ENCODE measurements at regions not wholly inside any gene's neighbourhood (a gene's known extent, or its start where the extent isn't known, plus 50 kb on each side); places are given as distances from the start of the nearest gene placed in this dataset.

DNA sequence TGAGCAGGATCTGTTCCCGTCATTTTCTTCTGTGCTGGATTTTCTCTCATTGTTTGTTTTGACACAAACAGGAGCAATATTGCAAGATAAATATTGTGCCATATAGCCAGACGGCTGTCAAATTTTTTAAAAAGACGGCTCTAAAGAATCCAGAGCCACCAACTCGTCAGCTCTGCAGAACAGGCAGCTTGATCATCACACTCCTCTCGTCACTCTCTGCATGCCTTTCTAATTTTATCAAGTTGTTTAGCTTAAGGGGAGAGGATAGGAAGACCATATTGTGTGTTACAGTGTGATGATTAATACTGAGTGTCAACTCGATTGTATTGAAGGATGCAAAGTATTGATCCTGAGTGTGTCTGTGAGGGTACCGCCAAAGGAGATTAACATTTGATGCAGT lies 562.8 kb downstream of the GALC start:
- no peak for TF ChIP-seq CTCF (IDR thresholded peaks at IDR 0.05; ENCODE audit: low read depth, low read length)
- TF ChIP-seq POLR2A (IDR thresholded peaks at IDR 0.05; ENCODE audit: extremely low read depth, insufficient read length) = no peak
- TF ChIP-seq MYC (IDR thresholded peaks at IDR 0.05; ENCODE audit: low read depth, low read length) = no peak

All from NB4 (cell line).